ENCODE measurements at regions not wholly inside any gene's neighbourhood (a gene's known extent, or its start where the extent isn't known, plus 50 kb on each side); places are given as distances from the start of the nearest gene placed in this dataset.

DNA sequence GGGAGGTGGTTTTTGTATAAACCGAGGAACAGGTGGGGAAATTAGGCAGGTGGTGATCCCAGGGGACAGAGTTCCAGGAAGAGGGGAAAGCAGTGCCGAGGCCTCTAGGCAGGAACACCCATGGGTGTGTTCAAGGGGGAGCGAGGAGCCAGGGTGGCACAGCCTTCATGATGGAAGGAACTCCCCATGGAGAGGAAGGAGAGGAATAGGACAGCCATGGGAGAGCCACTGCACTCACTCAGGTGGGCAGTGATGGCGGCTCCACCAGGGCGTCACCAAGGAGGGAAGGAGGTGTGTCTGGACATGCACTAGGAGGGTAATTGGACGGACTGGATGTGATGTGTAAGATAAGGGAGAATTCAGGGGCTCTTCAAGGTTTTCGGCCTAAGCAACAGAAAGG, 98.2 kb downstream of the THBS2 start:
- Mint-ChIP-seq H3K27ac (no peak overlapping the region), H3K4me3 (no peak overlapping the region), H3K4me1 (peaks cover 13% of the 10 kb centered on the region), H3K27me3 (ENCODE audit: low read depth) (peaks cover 2% of the 10 kb centered on the region), H3K36me3 (no peaks in the 10 kb centered on the region), H3K9me3 (peaks cover 3% of the 10 kb centered on the region)
- no peak for DNase-seq (ENCODE audit: low spot score in 2 of 2, unreplicated experiment in 2 of 2)
- TF ChIP-seq, protein P1, sequence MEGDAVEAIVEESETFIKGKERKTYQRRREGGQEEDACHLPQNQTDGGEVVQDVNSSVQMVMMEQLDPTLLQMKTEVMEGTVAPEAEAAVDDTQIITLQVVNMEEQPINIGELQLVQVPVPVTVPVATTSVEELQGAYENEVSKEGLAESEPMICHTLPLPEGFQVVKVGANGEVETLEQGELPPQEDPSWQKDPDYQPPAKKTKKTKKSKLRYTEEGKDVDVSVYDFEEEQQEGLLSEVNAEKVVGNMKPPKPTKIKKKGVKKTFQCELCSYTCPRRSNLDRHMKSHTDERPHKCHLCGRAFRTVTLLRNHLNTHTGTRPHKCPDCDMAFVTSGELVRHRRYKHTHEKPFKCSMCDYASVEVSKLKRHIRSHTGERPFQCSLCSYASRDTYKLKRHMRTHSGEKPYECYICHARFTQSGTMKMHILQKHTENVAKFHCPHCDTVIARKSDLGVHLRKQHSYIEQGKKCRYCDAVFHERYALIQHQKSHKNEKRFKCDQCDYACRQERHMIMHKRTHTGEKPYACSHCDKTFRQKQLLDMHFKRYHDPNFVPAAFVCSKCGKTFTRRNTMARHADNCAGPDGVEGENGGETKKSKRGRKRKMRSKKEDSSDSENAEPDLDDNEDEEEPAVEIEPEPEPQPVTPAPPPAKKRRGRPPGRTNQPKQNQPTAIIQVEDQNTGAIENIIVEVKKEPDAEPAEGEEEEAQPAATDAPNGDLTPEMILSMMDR (IDR thresholded peaks at IDR 0.05; ENCODE audit: unreplicated experiment), result no peak

DNA sequence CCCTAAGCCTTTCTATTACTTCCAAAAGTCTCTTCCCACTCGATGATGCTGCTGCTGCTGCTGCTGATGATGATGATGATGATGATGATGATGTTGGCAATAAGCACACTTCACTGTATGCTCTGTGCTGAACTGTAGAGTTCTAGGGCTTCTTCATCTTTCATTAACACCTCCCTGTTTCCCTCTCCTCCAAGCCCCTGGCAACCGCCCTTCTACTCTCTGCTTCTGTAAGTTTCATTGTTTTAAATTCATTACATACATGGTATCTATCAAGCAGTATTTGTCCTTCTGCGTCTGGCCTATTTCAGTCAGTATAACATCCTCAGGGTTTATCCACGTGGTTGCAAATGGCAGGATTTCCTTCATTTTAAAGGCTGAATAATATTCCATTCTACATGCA, 100.2 kb downstream of the THBS2 start:
- DNase-seq (ENCODE audit: low spot score in 2 of 2, unreplicated experiment in 2 of 2), result no peak
- Mint-ChIP-seq H3K4me1 (peaks cover 13% of the 10 kb centered on the region), H3K27me3 (ENCODE audit: low read depth) (peaks cover 2% of the 10 kb centered on the region), H3K36me3 (peaks cover 3% of the 10 kb centered on the region), H3K9me3 (peaks cover 24% of the 10 kb centered on the region), H3K27ac (no peak overlapping the region), H3K4me3 (no peak overlapping the region)
- TF ChIP-seq, protein P1 (IDR thresholded peaks at IDR 0.05; ENCODE audit: unreplicated experiment), result no peak

DNA sequence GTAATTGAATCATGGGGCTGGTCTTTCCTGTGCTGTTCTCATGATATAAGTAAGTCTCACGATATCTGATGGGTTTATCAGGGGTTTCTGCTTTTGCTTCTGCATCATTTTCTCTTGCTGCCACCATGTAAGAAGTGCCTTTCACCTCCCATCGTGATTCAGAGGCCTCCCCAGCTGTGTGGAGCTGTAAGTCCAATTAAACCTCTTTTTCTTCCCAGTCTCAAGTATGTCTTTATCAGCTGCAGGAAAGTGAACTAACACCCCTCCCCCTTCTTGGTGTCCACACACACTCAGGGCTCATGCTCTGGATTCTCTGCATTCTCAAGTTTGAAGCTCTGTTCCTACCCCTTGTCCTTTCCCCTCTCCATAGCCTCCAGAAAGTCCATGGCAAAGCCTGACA, 107.1 kb downstream of the THBS2 start:
- Mint-ChIP-seq H3K9me3 (peaks cover 35% of the 10 kb centered on the region), H3K27me3 (ENCODE audit: low read depth) (no peaks in the 10 kb centered on the region), H3K36me3 (peaks cover 3% of the 10 kb centered on the region), H3K27ac (no peak overlapping the region), H3K4me3 (no peak overlapping the region), H3K4me1 (peaks cover 10% of the 10 kb centered on the region)
- no peak for DNase-seq (ENCODE audit: low spot score in 2 of 2, unreplicated experiment in 2 of 2)
- TF ChIP-seq, protein P1 (IDR thresholded peaks at IDR 0.05; ENCODE audit: unreplicated experiment), result no peak

DNA sequence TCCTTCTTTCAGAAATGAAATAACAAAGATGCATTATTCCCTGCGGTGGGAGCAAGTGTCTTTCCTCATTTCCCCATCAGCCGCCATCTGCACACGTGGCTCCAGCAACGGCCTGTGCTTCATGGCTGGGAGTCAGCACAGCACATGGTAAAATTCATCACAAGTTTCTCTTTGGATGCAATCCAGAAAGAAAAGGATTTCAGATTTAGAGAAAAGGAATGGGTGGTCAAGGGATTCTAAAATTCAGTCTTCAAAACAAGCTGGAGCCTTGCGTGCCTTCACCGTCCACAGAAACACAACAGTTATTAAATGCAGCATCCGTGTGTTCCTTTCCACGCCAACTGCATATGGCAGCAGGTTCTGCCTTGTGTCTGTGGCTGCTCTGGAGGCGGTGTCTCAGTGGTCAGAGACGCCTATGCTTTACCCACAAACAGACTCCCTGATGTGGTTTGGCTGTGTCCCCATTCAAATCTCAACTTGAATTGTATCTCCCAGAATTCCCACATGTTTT, 107.6 kb downstream of the THBS2 start:
- Mint-ChIP-seq H3K9me3 (peaks cover 35% of the 10 kb centered on the region), H3K27me3 (ENCODE audit: low read depth) (no peaks in the 10 kb centered on the region), H3K4me1 (peaks cover 10% of the 10 kb centered on the region), H3K4me3 (no peak overlapping the region), H3K27ac (no peak overlapping the region), H3K36me3 (peaks cover 3% of the 10 kb centered on the region)
- TF ChIP-seq, protein P1 (IDR thresholded peaks at IDR 0.05; ENCODE audit: unreplicated experiment), result no peak
- DNase-seq (ENCODE audit: low spot score in 2 of 2, unreplicated experiment in 2 of 2), result no peak

DNA sequence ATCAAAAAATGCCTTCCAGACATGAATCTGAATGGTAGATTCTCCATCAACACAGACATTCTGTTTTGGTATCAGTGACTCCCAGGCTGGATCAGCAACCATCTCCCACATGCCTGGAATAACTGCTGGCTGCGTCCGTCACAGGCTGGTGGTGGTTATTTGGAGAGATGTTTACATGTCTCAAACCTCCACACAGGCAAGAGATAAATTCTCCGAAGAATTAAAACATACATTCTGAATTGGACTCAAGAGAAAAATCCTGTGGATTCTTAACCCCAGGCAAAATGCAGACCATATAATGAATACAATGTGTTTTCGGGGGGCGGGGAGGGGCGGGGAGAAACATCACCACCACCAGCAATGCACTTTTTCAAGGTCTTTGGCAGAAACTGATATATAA, 108.2 kb downstream of the THBS2 start:
- H3K4me3 Mint-ChIP-seq, result no peak overlapping the region
- TF ChIP-seq, protein P1 (IDR thresholded peaks at IDR 0.05; ENCODE audit: unreplicated experiment), result no peak
- no peaks in the 10 kb centered on the region for H3K27me3 Mint-ChIP-seq (ENCODE audit: low read depth)
- H3K36me3 Mint-ChIP-seq, result peaks cover 3% of the 10 kb centered on the region
- peaks cover 10% of the 10 kb centered on the region for H3K4me1 Mint-ChIP-seq
- H3K9me3 Mint-ChIP-seq, result peaks cover 34% of the 10 kb centered on the region
- no peak for DNase-seq (ENCODE audit: low spot score in 2 of 2, unreplicated experiment in 2 of 2)
- H3K27ac Mint-ChIP-seq, result peak overlapping the region; percentile 69

DNA sequence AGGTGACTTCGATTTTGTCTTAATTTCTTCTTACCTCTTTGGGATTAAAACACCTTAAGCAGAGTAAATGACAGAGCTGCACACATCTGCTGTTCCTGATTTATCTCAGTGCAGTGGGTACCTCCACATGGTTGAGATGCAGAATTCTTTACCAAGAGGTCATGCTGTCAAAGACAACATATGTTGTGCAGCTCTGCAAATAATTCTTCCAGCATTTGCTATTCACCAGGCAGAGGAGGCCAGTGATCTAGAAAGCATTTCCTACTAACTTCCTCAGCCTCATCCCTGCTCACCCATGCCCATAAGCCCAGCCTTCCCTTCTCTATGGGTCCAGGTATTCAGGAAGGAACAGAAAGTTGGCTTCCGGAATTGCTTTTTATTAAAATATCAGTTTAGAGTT, 109.3 kb downstream of the THBS2 start:
- H3K36me3 Mint-ChIP-seq, result no peaks in the 10 kb centered on the region
- H3K27me3 Mint-ChIP-seq (ENCODE audit: low read depth), result no peaks in the 10 kb centered on the region
- H3K9me3 Mint-ChIP-seq, result peaks cover 23% of the 10 kb centered on the region
- no peak for DNase-seq (ENCODE audit: low spot score in 2 of 2, unreplicated experiment in 2 of 2)
- no peak overlapping the region for H3K27ac Mint-ChIP-seq
- no peak overlapping the region for H3K4me3 Mint-ChIP-seq
- TF ChIP-seq, protein P1 (IDR thresholded peaks at IDR 0.05; ENCODE audit: unreplicated experiment), result no peak
- peaks cover 10% of the 10 kb centered on the region for H3K4me1 Mint-ChIP-seq
